OCI-LY7 (cell line): ENCODE measurements at regions not wholly inside any gene's neighbourhood (a gene's known extent, or its start where the extent isn't known, plus 50 kb on each side); places are given as distances from the start of the nearest gene placed in this dataset.

ENCODE experiments used
- EZH2phosphoT487 ChIP-seq: fragments of 200-600 bp; sonication (generic); IDR thresholded peaks from 2 replicates; pipeline ENCODE4 v1.6.1; 2018; ENCODE audit warnings: low read depth, borderline replicate concordance, mild to moderate bottlenecking, mixed run types, antibody characterized with exemption, low read length, moderate library complexity, mixed read lengths
- TF ChIP-seq, protein P1 (sequence below): fragments of 200-600 bp; sonication (generic); conservative IDR thresholded peaks from 2 replicates; pipeline ENCODE4 v1.5.1; 2014; ENCODE audit warnings: mild to moderate bottlenecking, antibody characterized with exemption, low read length, moderate library complexity, mixed read lengths

- TF ChIP-seq, protein P1, sequence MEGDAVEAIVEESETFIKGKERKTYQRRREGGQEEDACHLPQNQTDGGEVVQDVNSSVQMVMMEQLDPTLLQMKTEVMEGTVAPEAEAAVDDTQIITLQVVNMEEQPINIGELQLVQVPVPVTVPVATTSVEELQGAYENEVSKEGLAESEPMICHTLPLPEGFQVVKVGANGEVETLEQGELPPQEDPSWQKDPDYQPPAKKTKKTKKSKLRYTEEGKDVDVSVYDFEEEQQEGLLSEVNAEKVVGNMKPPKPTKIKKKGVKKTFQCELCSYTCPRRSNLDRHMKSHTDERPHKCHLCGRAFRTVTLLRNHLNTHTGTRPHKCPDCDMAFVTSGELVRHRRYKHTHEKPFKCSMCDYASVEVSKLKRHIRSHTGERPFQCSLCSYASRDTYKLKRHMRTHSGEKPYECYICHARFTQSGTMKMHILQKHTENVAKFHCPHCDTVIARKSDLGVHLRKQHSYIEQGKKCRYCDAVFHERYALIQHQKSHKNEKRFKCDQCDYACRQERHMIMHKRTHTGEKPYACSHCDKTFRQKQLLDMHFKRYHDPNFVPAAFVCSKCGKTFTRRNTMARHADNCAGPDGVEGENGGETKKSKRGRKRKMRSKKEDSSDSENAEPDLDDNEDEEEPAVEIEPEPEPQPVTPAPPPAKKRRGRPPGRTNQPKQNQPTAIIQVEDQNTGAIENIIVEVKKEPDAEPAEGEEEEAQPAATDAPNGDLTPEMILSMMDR: no peak
- no peak for TF ChIP-seq EZH2phosphoT487
These were observed 124.6 kb upstream of the BOD1 start for GRCh38 chr5:173741087-173741486.
